Liver (tissue), 8 donors: ENCODE measurements at regions not wholly inside any gene's neighbourhood (a gene's known extent, or its start where the extent isn't known, plus 50 kb on each side); places are given as distances from the start of the nearest gene placed in this dataset.
"Not testable (repeated sequence)": the region's sequence is repeated elsewhere in the genome, so short reads cannot be mapped to it uniquely, and the experiment has no call there.

Experiments used
- DNase-seq: peaks from one replicate; pipeline ENCODE4 v3.0.0-alpha.2; 2017; ENCODE audit warnings: low spot score
- H3K27ac ChIP-seq, 2 donors: one replicate each; pipeline ENCODE4 v1.7.0; 2013; ENCODE audit warnings: inconsistent platforms in 2 of 2, low read length in 2 of 2, control low read depth in 1 of 2, low read depth in 1 of 2, mild to moderate bottlenecking in 1 of 2
- H3K27me3 ChIP-seq, 4 donors: one replicate each; pipeline versions ENCODE4 v1.6.1 to v1.7.0; 2013; ENCODE audit warnings: low read length in 3 of 4, inconsistent platforms in 1 of 4, mild to moderate bottlenecking in 1 of 4, moderate library complexity in 1 of 4; ENCODE audit not compliant: control insufficient read depth in 4 of 4, insufficient read depth in 4 of 4
- H3K36me3 ChIP-seq, 4 donors: one replicate each; pipeline versions ENCODE4 v1.6.1 to v1.7.0; 2013; ENCODE audit warnings: low read length in 3 of 4, mild to moderate bottlenecking in 3 of 4, low read depth in 1 of 4, moderate library complexity in 1 of 4; ENCODE audit not compliant: control insufficient read depth in 4 of 4, insufficient read depth in 3 of 4
- H3K4me1 ChIP-seq, 4 donors: one replicate each; pipeline versions ENCODE4 v1.6.1 to v1.7.0; 2013; ENCODE audit warnings: low read length in 3 of 4, mild to moderate bottlenecking in 3 of 4, moderate library complexity in 1 of 4; ENCODE audit not compliant: control insufficient read depth in 4 of 4, insufficient read depth in 4 of 4
- H3K4me3 ChIP-seq, 3 donors: one replicate each; pipeline versions ENCODE4 v1.6.1 to v1.7.0; 2013; ENCODE audit warnings: low read length in 3 of 3, control low read depth in 1 of 3, low read depth in 1 of 3, mild to moderate bottlenecking in 1 of 3
- H3K9ac ChIP-seq, 2 donors: one replicate each; pipeline ENCODE4 v1.7.0; 2013; ENCODE audit warnings: low read length in 2 of 2, mild to moderate bottlenecking in 2 of 2, moderate library complexity in 2 of 2, control low read depth in 1 of 2, low read depth in 1 of 2
- H3K9me3 ChIP-seq, 4 donors: one replicate each; pipeline versions ENCODE4 v1.6.1 to v1.7.0; 2013; ENCODE audit warnings: low read length in 3 of 4; ENCODE audit not compliant: control insufficient read depth in 4 of 4
- ATF3 ChIP-seq: IDR thresholded peaks from 2 replicates; pipeline ENCODE4 v1.6.1; 2016; ENCODE audit warnings: antibody characterized with exemption
- EGR1 ChIP-seq, 2 donors: IDR thresholded peaks; 2 replicates each; pipeline ENCODE4 v1.6.1; 2016 to 2018; ENCODE audit warnings: antibody characterized with exemption in 2 of 2, low read depth in 2 of 2
- FOXA1 ChIP-seq: IDR thresholded peaks from 2 replicates; pipeline ENCODE4 v1.6.1; 2016; ENCODE audit warnings: antibody characterized with exemption
- FOXA2 ChIP-seq: IDR thresholded peaks from 2 replicates; pipeline ENCODE4 v1.6.1; 2016; ENCODE audit warnings: antibody characterized with exemption
- GABPA ChIP-seq, 2 donors: IDR thresholded peaks in 1 of 2; conservative IDR thresholded peaks in 1 of 2; 2 replicates each; pipeline ENCODE4 v1.6.1; 2016; ENCODE audit warnings: antibody characterized with exemption in 2 of 2, mild to moderate bottlenecking in 1 of 2, moderate library complexity in 1 of 2
- HNF4A ChIP-seq, 2 donors: conservative IDR thresholded peaks; 2 replicates each; pipeline ENCODE4 v1.6.1; 2016; ENCODE audit warnings: antibody characterized with exemption in 2 of 2, mild to moderate bottlenecking in 2 of 2
- HNF4G ChIP-seq: IDR thresholded peaks from 2 replicates; pipeline ENCODE4 v1.6.1; 2016; ENCODE audit warnings: antibody characterized with exemption
- JUND ChIP-seq, 2 donors: IDR thresholded peaks; 2 replicates each; pipeline ENCODE4 v1.6.1; 2016; ENCODE audit warnings: antibody characterized with exemption in 2 of 2
- MAX ChIP-seq: IDR thresholded peaks from 2 replicates; pipeline ENCODE4 v1.6.1; 2016; ENCODE audit warnings: antibody characterized with exemption
- RAD21 ChIP-seq, 2 donors: IDR thresholded peaks; 2 replicates each; pipeline ENCODE4 v1.6.1; 2016; ENCODE audit warnings: antibody characterized with exemption in 2 of 2, mild to moderate bottlenecking in 2 of 2
- RXRA ChIP-seq, 2 donors: IDR thresholded peaks; 2 replicates each; pipeline ENCODE4 v1.6.1; 2017 to 2018; ENCODE audit warnings: antibody characterized with exemption in 2 of 2, mild to moderate bottlenecking in 1 of 2
- SP1 ChIP-seq: IDR thresholded peaks from 2 replicates; pipeline ENCODE4 v1.6.1; 2018; ENCODE audit warnings: antibody characterized with exemption, mild to moderate bottlenecking
- TAF1 ChIP-seq: conservative IDR thresholded peaks from 2 replicates; pipeline ENCODE4 v1.6.1; 2016; ENCODE audit warnings: antibody characterized with exemption, mild to moderate bottlenecking
- YY1 ChIP-seq: IDR thresholded peaks from 2 replicates; pipeline ENCODE4 v1.6.1; 2016; ENCODE audit warnings: antibody characterized with exemption, mild to moderate bottlenecking
- ZBTB33 ChIP-seq: IDR thresholded peaks from 2 replicates; pipeline ENCODE4 v1.6.1; 2016; ENCODE audit warnings: antibody characterized with exemption
- WGBS: extraction: QIAGEN DNeasy Blood & Tissue Kit; methylation state at CpG from one replicate; pipeline ENCODE4 v1.1.7; 2013; 5-methylcytosine and 5-hydroxymethylcytosine counted together
- TF ChIP-seq, protein P1 (sequence below): IDR thresholded peaks from 2 replicates; pipeline ENCODE4 v1.6.1; 2016; ENCODE audit warnings: antibody characterized with exemption, mild to moderate bottlenecking
- TF ChIP-seq, protein P2 (sequence below): fragments of 150-350 bp; IDR thresholded peaks from 2 replicates; pipeline ENCODE4 v1.5.1; 2017; ENCODE audit warnings: improper control_type of control experiment, low read depth, low read length; ENCODE audit not compliant: missing input control
- donor health status: healthy.
- donor health status: healthy.
- donor health status: healthy.
- donor health status: healthy.
- donor health status: healthy.

DNA sequence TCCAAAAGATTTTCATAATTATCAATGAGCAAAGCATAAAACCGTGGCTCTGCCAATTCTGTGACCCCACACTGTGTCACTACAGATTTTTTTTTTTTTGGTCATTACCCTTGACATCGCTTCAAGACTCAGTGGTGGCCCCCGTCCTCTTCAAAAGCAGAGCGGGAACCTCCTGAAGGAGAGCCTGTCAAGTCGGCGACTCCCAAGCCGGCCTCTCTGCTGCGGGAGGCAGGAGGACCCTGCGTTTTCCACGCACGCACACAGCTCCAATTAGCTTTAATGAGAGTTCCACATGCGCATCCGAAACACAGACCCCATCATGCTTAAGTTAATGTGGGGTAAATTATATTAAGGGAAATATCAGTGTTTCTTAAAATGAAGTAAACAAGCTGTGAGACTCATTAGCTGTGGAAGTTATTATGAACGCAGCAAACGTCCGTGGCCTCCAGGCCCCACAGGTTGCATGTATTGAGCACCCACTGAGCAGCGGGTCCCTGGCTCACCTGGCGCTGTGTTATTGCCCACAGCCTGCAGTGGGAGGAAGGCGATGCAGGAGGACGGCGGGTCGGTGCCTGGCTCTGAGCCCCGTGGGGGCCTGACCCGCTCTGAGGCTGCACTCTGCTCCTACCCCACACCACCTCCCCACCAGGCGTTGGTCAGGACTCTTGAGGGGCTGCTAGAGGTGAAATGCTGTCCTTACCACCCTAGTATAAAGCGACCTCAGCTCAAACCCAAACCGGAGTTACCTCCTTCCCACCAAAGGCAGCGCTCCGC lies 181.0 kb upstream of the SALL3 start (continued):
- TF ChIP-seq, protein P1, sequence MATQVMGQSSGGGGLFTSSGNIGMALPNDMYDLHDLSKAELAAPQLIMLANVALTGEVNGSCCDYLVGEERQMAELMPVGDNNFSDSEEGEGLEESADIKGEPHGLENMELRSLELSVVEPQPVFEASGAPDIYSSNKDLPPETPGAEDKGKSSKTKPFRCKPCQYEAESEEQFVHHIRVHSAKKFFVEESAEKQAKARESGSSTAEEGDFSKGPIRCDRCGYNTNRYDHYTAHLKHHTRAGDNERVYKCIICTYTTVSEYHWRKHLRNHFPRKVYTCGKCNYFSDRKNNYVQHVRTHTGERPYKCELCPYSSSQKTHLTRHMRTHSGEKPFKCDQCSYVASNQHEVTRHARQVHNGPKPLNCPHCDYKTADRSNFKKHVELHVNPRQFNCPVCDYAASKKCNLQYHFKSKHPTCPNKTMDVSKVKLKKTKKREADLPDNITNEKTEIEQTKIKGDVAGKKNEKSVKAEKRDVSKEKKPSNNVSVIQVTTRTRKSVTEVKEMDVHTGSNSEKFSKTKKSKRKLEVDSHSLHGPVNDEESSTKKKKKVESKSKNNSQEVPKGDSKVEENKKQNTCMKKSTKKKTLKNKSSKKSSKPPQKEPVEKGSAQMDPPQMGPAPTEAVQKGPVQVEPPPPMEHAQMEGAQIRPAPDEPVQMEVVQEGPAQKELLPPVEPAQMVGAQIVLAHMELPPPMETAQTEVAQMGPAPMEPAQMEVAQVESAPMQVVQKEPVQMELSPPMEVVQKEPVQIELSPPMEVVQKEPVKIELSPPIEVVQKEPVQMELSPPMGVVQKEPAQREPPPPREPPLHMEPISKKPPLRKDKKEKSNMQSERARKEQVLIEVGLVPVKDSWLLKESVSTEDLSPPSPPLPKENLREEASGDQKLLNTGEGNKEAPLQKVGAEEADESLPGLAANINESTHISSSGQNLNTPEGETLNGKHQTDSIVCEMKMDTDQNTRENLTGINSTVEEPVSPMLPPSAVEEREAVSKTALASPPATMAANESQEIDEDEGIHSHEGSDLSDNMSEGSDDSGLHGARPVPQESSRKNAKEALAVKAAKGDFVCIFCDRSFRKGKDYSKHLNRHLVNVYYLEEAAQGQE: no peak
- TF ChIP-seq JUND (IDR thresholded peaks at IDR 0.05): no peak

DNA sequence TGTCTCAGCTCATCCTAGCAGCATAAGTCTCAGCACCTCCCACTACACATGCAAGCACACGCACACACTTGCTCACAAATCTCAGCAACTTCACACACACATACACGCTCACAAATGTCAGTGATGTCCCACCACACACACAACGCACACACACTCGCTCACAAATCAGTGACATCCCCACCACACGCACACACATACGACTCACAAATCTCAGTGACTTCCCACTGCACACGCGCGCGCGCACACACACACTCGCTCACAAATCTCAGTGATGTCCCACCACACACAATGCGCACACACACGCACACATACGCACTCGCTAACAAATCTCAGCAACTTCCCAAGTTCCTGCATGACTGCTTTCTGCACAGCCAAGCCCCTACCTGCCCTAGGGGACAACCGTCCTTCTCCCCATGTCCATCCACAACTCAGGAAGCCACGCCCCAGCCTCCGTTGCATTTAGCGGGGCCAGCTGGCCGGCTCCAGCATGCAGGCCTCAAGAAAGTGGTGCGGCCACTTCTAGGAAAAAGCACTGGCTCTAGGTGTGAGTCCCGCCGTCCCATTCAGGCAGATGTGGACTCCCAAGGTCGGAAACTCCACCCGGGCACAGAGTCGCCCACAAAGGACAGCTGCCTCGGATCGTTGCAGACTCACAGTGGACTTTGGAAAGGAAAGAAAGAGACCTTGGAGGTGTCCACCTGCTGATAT lies 180.1 kb upstream of the SALL3 start:
- Histone ChIP-seq H3K9me3 (no peaks in the 10 kb centered on the region), H3K4me3 (no peak overlapping the region), H3K27ac (no peak overlapping the region), H3K27me3 (no peaks in the 10 kb centered on the region), H3K9ac (no peak overlapping the region), H3K4me1 (no peaks in the 10 kb centered on the region), H3K36me3 (no peaks in the 10 kb centered on the region)
- no peak for TF ChIP-seq FOXA1
- TF ChIP-seq, protein P1: no peak
- no peak for TF ChIP-seq MAX
- no peak for TF ChIP-seq EGR1 (IDR thresholded peaks at IDR 0.05; ENCODE audit: low read depth in 2 of 2)
- no peak for TF ChIP-seq TAF1
- TF ChIP-seq ZBTB33: no peak
- TF ChIP-seq GABPA (IDR thresholded peaks at IDR 0.05 in 1 of 2, conservative IDR thresholded peaks at IDR 0.05 in 1 of 2): no peak
- TF ChIP-seq YY1: no peak
- TF ChIP-seq FOXA2: no peak
- TF ChIP-seq, protein P2, sequence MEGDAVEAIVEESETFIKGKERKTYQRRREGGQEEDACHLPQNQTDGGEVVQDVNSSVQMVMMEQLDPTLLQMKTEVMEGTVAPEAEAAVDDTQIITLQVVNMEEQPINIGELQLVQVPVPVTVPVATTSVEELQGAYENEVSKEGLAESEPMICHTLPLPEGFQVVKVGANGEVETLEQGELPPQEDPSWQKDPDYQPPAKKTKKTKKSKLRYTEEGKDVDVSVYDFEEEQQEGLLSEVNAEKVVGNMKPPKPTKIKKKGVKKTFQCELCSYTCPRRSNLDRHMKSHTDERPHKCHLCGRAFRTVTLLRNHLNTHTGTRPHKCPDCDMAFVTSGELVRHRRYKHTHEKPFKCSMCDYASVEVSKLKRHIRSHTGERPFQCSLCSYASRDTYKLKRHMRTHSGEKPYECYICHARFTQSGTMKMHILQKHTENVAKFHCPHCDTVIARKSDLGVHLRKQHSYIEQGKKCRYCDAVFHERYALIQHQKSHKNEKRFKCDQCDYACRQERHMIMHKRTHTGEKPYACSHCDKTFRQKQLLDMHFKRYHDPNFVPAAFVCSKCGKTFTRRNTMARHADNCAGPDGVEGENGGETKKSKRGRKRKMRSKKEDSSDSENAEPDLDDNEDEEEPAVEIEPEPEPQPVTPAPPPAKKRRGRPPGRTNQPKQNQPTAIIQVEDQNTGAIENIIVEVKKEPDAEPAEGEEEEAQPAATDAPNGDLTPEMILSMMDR: no peak
- no peak for TF ChIP-seq HNF4G
- no peak for TF ChIP-seq JUND (IDR thresholded peaks at IDR 0.05)
- no peak for TF ChIP-seq RAD21 (IDR thresholded peaks at IDR 0.05)
- no peak for TF ChIP-seq RXRA (IDR thresholded peaks at IDR 0.05)
- TF ChIP-seq ATF3: no peak
- TF ChIP-seq HNF4A (conservative IDR thresholded peaks at IDR 0.05): no peak
- no peak for TF ChIP-seq SP1
- 90% methylated on average over 29 of the region's 29 CpGs for WGBS
- DNase-seq: no peak

DNA sequence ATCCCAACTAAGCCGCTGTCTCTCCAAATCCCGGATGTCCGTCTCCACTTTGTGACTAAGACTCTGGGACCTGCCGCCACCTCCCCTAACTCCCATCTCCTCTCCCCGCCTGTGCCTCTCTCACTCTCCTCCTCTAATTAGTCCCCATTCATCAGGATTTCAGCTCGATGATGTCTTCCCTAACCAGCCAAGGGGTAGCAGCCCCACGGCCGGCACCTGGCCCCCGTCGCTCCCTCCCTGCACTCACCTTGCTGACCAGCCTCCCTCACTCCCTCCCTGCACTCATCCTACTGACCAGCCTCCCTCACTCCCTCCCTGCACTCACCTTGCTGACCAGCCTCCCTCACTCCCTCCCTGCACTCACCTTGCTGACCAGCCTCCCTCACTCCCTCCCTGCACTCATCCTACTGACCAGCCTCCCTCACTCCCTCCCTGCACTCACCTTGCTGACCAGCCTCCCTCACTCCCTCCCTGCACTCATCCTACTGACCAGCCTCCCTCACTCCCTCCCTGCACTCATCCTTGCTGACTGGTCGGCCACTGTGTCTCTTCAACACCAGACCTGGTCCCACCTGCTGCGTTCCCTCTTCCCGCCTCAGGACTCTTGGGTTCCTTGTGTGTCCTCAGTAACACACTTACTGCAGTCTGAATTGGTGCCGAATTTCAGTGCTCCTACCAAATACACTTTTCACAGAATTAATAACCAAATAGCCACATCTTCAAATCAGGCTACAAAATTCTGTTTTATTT lies 179.3 kb upstream of the SALL3 start:
- DNase-seq: not testable (repeated sequence)

More for the DNA sequence above, 179.3 kb upstream of the SALL3 start:
- H3K4me1 ChIP-seq, H3K27me3 ChIP-seq, H3K4me3 ChIP-seq, H3K36me3 ChIP-seq, H3K9ac ChIP-seq, H3K9me3 ChIP-seq, H3K27ac ChIP-seq: not testable (repeated sequence)
- 76% methylated on average over 14 of the region's 14 CpGs for WGBS
